Choroid plexus epithelial cell (primary cell): ENCODE measurements at regions not wholly inside any gene's neighbourhood (a gene's known extent, or its start where the extent isn't known, plus 50 kb on each side); places are given as distances from the start of the nearest gene placed in this dataset.

ENCODE experiments used
- DNase-seq: peaks from one replicate; pipeline ENCODE4 v3.0.0-alpha.2; 2010; ENCODE audit warnings: low read depth
- H3K4me3 ChIP-seq: 2 replicates; pipeline ENCODE4 v1.5.1; 2011; ENCODE audit warnings: low read depth, mild to moderate bottlenecking, control low read depth, low read length, moderate library complexity
- TF ChIP-seq, protein P1 (sequence below): conservative IDR thresholded peaks from 2 replicates; pipeline ENCODE4 v1.5.1; 2011; ENCODE audit warnings: low read depth, mild to moderate bottlenecking, control low read depth, inconsistent platforms, low read length, moderate library complexity

DNA sequence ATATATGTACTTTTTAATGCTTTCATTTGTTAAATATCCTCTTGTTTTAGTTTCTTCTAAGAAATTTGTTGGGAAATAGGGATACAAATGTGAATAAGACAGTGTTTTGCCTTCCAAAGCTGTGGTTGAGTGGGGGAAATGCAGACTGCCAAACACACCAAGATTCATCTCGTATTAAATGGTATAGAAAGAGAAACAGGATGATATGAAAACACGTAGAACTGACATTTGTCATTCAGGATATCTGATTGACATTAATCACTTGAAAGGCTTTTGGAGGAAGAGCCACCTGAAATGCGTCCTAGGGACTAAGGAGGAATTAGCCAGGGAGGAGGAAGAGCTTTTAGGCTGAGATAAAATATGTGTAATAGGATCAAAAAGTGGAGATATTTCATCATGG is 287.4 kb upstream of the SEMA3C start:
- DNase-seq, result no peak
- no peak overlapping the region for H3K4me3 ChIP-seq
- TF ChIP-seq, protein P1, sequence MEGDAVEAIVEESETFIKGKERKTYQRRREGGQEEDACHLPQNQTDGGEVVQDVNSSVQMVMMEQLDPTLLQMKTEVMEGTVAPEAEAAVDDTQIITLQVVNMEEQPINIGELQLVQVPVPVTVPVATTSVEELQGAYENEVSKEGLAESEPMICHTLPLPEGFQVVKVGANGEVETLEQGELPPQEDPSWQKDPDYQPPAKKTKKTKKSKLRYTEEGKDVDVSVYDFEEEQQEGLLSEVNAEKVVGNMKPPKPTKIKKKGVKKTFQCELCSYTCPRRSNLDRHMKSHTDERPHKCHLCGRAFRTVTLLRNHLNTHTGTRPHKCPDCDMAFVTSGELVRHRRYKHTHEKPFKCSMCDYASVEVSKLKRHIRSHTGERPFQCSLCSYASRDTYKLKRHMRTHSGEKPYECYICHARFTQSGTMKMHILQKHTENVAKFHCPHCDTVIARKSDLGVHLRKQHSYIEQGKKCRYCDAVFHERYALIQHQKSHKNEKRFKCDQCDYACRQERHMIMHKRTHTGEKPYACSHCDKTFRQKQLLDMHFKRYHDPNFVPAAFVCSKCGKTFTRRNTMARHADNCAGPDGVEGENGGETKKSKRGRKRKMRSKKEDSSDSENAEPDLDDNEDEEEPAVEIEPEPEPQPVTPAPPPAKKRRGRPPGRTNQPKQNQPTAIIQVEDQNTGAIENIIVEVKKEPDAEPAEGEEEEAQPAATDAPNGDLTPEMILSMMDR, result no peak

DNA sequence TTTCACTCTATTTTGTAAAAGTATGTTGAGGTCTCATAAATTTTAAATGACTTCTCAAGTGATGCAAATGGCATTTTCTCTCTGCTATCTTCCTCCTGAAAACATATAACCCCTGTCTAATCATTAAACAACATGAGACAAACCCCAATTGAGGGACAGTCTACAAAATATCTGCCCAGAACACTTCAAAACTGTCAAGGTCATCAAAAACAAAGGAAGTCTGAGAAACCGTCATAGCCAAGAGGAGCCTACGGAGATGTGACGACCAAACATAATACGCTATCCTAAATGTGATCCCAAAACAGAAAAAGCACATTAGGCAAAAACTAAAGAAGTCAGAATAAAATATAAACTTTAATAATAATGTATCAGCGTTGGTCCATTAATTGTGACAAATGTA is 282.3 kb upstream of the SEMA3C start:
- no peak for DNase-seq
- TF ChIP-seq, protein P1, result no peak
- H3K4me3 ChIP-seq, result no peak overlapping the region

DNA sequence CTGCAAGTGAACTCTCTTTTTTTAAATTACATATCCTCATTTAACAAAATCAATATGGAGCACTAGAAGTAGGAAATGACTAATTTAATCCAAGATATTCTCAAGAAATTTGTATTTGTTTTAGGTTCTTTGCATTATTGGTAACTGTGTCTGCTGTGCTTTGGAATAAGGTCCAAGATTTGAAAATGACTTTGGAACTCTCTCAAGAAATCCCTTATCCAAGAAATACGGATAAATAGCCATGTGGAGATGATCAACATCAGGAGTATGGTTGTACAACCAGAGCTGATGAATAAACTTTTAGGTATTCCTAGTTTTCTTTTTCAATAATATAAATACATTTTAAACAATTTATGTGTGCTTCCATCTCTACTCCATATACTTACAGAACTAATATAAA is 279.9 kb upstream of the SEMA3C start:
- TF ChIP-seq, protein P1, result no peak
- H3K4me3 ChIP-seq, result no peak overlapping the region
- no peak for DNase-seq

DNA sequence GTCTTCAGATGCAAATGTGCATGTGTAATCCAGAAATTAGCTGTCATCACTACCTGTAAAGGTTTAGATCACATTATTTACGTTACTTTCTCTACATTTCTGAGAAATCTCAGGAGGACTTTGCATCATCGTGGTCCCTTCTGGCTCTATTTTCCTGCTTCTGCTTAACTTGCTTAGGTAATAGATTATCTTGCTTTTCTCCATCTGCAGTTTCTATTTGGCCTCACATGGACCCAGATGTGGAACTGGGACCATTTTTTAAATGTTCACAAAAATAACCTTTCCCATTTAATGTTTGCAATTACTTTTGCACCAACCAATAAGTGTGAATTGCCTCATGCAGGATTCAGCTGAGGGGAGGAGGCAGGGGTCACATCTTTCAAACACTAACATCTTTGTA is 278.4 kb upstream of the SEMA3C start:
- TF ChIP-seq, protein P1, result no peak
- H3K4me3 ChIP-seq, result no peak overlapping the region
- no peak for DNase-seq

DNA sequence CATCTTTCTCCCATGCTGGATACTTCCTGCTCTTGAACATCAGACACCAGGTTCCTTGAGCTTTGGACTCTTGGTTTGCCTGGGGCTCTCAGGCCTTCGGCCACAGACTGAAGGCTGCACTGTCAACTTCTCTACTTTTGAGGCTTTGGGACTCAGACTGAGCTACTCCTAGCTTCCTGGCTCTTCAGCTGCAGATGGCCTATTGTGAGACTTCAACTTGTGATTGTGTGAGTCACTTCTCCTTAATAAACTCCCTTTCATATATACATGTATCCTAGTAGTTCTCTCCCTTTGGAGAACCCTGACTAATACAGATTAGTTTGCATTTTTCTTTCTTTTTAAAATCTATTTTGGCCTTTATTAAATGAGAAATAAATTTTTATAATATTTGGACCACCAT is 276.2 kb upstream of the SEMA3C start:
- no peak overlapping the region for H3K4me3 ChIP-seq
- DNase-seq, result peak; percentile 20
- TF ChIP-seq, protein P1, result no peak

DNA sequence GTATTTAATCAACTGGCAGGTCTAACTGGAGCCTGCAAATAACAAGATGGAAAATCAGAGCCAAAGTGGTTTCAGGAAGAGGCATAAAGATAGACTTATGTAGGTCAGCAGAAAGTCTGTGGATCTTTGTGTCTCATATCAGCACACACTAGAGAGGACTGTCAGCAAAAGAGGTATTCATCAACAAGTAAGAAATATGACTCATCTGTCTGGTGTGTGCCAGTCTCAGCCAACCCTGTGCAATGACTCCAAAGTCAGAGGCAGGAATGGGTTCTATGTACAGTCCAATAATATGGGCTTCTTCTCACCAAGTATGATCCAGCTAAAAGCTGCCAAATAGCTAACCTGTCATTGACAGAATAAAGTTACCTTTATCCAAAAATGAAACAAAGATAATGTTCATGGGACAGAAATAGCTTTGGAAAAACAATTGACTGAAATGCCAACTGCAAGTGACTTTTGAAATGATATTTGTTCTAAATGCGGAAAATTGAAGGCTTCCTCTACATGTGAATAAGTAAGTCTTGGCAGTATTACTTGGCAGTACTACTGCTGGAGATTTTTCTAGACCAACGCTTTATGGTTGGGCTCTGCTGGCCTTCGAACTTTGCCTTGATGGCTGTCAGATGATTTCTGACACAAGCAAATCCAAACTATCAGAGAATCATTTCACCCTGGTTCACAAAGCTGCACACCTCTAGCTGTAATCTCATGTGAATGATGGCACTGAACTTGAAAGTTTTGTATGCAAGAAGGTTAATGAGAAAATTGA is 272.3 kb upstream of the SEMA3C start:
- TF ChIP-seq, protein P1, result no peak
- DNase-seq, result peak; percentile 71
- no peak overlapping the region for H3K4me3 ChIP-seq

DNA sequence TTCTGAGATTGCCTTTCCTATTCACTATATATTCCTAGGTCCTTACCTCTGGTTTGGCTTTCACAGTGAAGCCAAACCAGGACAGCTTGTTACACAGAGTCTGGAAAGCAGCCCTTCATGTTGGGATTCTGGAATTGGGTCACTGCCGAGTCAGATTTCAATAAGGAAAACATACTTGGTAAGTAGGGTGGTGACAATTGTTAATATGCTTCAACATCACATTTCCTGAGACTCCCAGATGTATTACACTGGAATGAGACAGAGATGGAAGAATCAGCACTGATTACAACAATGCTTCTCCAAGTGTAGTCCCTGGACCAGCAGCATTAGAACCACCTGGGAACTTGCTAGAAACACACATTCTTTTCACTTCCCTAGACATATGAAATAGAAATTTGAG is 268.9 kb upstream of the SEMA3C start:
- no peak overlapping the region for H3K4me3 ChIP-seq
- no peak for DNase-seq
- TF ChIP-seq, protein P1, result no peak
